ENCODE measurements at regions not wholly inside any gene's neighbourhood (a gene's known extent, or its start where the extent isn't known, plus 50 kb on each side); places are given as distances from the start of the nearest gene placed in this dataset.

DNA sequence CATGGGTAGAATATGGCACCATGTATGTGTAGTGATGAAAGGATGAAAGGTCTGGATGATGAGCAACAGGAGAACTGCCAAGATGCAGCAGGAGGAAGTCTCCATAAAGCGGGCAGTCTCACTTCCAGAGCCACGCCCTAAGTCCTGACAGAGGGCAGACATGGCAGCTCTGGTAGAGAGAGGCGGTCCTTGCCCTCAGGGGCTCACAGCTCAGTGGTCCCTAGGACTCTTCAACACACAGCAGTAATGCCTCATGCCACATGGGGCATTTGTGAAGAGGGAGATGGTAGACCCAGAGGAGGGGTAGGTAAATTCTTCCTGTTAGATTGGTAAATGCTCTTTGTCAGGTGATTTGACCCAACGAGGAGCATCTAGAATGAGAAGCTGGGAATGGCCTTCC, 1088.4 kb downstream of the BCL11B start (continued):
- no peak for TF ChIP-seq TCF12 (IDR thresholded peaks at IDR 0.05)
- TF ChIP-seq TCF12 (CRISPR knock-in tag; IDR thresholded peaks at IDR 0.05): no peak
- TF ChIP-seq KLF15 (CRISPR knock-in tag; IDR thresholded peaks at IDR 0.05; ENCODE audit: borderline replicate concordance): no peak
- TF ChIP-seq, protein P1, sequence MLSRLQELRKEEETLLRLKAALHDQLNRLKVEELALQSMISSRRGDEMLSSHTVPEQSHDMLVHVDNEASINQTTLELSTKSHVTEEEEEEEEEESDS (CRISPR knock-in tag; IDR thresholded peaks at IDR 0.05; ENCODE audit: borderline replicate concordance): no peak

DNA sequence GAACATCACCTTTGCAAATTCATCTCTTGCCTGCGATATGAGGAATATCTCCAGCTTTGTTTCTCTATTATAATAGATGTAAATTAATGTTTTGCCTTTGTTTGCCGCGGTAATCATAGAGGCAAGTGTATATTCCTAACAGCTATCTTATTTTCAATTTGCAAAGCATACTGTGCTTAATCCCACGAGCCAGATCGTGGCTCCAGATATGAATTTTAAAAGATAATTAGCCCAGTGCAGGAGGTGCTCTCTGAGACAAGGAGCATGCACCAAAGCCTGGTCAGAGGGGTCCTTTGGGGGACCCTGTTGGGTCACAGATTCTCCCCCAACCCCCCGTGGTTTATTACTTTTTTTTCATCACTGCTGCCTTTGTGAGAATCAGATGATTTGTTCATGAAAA, 1087.5 kb downstream of the BCL11B start:
- 1% methylated on average over 6 of the region's 6 CpGs for WGBS (ENCODE audit: low lambda C conversion rate)
- no peak overlapping the region for H3K9ac ChIP-seq (ENCODE audit: insufficient read depth, low read depth, low read length)
- H4K20me1 ChIP-seq (ENCODE audit: insufficient read depth, low read length): no peaks in the 10 kb centered on the region
- no peaks in the 10 kb centered on the region for H3K27me3 ChIP-seq (ENCODE audit: control insufficient read depth in 1 of 2, insufficient read depth in 2 of 2, low read length in 2 of 2)
- H3K36me3 ChIP-seq (replicated peaks in 1 of 2; ENCODE audit: control insufficient read depth in 1 of 2, insufficient read depth in 2 of 2, low read length in 2 of 2): no peaks in the 10 kb centered on the region
- DNase-seq (ENCODE audit: low spot score) (no peak), ATAC-seq (no peak), FAIRE-seq (no peak)
- no peak overlapping the region for H3K4me2 ChIP-seq (ENCODE audit: low read depth, low read length)
- ChIA-PET POLR2A (no interaction called here), CTCF (ENCODE audit: low intra/inter-chr PET ratio, low total read pairs) (no interaction called here)
- no peaks in the 10 kb centered on the region for H3K4me1 ChIP-seq (ENCODE audit: insufficient read depth, low read length)
- no peaks in the 10 kb centered on the region for H3K79me2 ChIP-seq (ENCODE audit: insufficient read depth, low read length)
- H3K9me3 ChIP-seq (ENCODE audit: low read length): peaks cover 45% of the 10 kb centered on the region
- H3K27ac ChIP-seq (ENCODE audit: extremely low read length, insufficient read depth, low read length): no peak overlapping the region
- no peak overlapping the region for H3K4me3 ChIP-seq (replicated peaks in 1 of 3; ENCODE audit: insufficient read depth in 1 of 3, low read depth in 2 of 3, low read length in 3 of 3)
- no peak for TF ChIP-seq CCAR2 (optimal IDR thresholded peaks at IDR 0.05; ENCODE audit: low read depth, low read length)
- TF ChIP-seq AHDC1 (CRISPR knock-in tag; IDR thresholded peaks at IDR 0.05; ENCODE audit: borderline replicate concordance): no peak
- intact Hi-C loops (cut with micrococcal nuclease; ENCODE audit: unreplicated experiment): no loop called here
- H2AFZ ChIP-seq (ENCODE audit: low read length): no peak overlapping the region
- BruUV-seq (replicated peaks): no TSS peak
- in situ Hi-C loops (cut with HindIII; ENCODE audit: extremely low pct_ligation_motif_present, low pct_unique_long_range_greater_than_20kb): no loop called here

Measured in HepG2 (cell line).